Osteoblast (primary cell): ENCODE measurements at regions not wholly inside any gene's neighbourhood (a gene's known extent, or its start where the extent isn't known, plus 50 kb on each side); places are given as distances from the start of the nearest gene placed in this dataset.
"Not testable (repeated sequence)": the region's sequence is repeated elsewhere in the genome, so short reads cannot be mapped to it uniquely, and the experiment has no call there.

ENCODE experiments used
- DNase-seq: peaks from one replicate; pipeline ENCODE4 v3.0.0; 2011; ENCODE audit warnings: low spot score, mixed read lengths; ENCODE audit not compliant: insufficient read length; ENCODE audit errors: missing footprints
- H2AFZ ChIP-seq: 2 replicates; pipeline ENCODE4 v1.6.0; 2011; ENCODE audit warnings: mild to moderate bottlenecking, low read length
- H3K27ac ChIP-seq: 2 replicates; pipeline ENCODE4 v1.5.1; 2011; ENCODE audit warnings: mild to moderate bottlenecking, low read depth, low read length, moderate library complexity
- H3K27me3 ChIP-seq: 2 replicates; pipeline ENCODE4 v1.6.0; 2012; ENCODE audit warnings: mild to moderate bottlenecking, control low read depth, inconsistent platforms, low read length, moderate library complexity; ENCODE audit not compliant: insufficient read depth
- H3K36me3 ChIP-seq: 2 replicates; pipeline ENCODE4 v1.5.1; 2011; ENCODE audit warnings: mild to moderate bottlenecking, low read length, control low read depth, moderate library complexity; ENCODE audit not compliant: insufficient read depth
- H3K4me1 ChIP-seq: 2 replicates; pipeline ENCODE4 v1.5.1; 2011; ENCODE audit warnings: mild to moderate bottlenecking, low read length, control low read depth, moderate library complexity; ENCODE audit not compliant: insufficient read depth
- H3K4me2 ChIP-seq: 2 replicates; pipeline ENCODE4 v1.6.0; 2011; ENCODE audit warnings: mild to moderate bottlenecking, low read length; ENCODE audit not compliant: insufficient read depth
- H3K4me3 ChIP-seq: fragments of 200-600 bp; sonication (generic); 3 replicates; pipeline ENCODE4 v1.5.1; 2012; ENCODE audit warnings: mild to moderate bottlenecking, low read length, inconsistent platforms; ENCODE audit not compliant: insufficient read depth
- H3K79me2 ChIP-seq: 2 replicates; pipeline ENCODE4 v1.6.0; 2012; ENCODE audit warnings: mild to moderate bottlenecking, low read length, control low read depth, inconsistent platforms; ENCODE audit not compliant: insufficient read depth
- H3K9me3 ChIP-seq: 2 replicates; pipeline ENCODE4 v1.5.1; 2011; ENCODE audit warnings: low read depth, low read length, control low read depth
- H4K20me1 ChIP-seq: 2 replicates; pipeline ENCODE4 v1.6.0; 2012; ENCODE audit warnings: mild to moderate bottlenecking, low read length, control low read depth; ENCODE audit not compliant: insufficient read depth
- CTCF ChIP-seq: IDR thresholded peaks from 2 replicates; pipeline ENCODE4 v1.5.1; 2011; ENCODE audit warnings: mild to moderate bottlenecking, low read depth, low read length, moderate library complexity; ENCODE audit errors: extremely low read depth

GRCh38 chr16:13332713-13333255, 431.4 kb downstream of the SHISA9 start:
- H3K4me1 ChIP-seq, result no peaks in the 10 kb centered on the region
- H3K36me3 ChIP-seq, result no peaks in the 10 kb centered on the region
- no peaks in the 10 kb centered on the region for H4K20me1 ChIP-seq
- no peaks in the 10 kb centered on the region for H3K79me2 ChIP-seq
- no peak overlapping the region for H2AFZ ChIP-seq
- no peak for TF ChIP-seq CTCF
- H3K9me3 ChIP-seq, result no peaks in the 10 kb centered on the region
- DNase-seq, result no peak
- H3K4me3 ChIP-seq, result no peak overlapping the region
- H3K27ac ChIP-seq, result no peak overlapping the region
- no peak overlapping the region for H3K4me2 ChIP-seq
- H3K27me3 ChIP-seq, result no peaks in the 10 kb centered on the region

GRCh38 chr16:13333336-13333735, 431.9 kb downstream of the SHISA9 start:
- Histone ChIP-seq H3K4me1 (no peaks in the 10 kb centered on the region), H3K9me3 (no peaks in the 10 kb centered on the region)

GRCh38 chr16:13335879-13336278, 434.5 kb downstream of the SHISA9 start:
- Histone ChIP-seq H3K27ac (no peak overlapping the region), H3K36me3 (no peaks in the 10 kb centered on the region), H3K27me3 (no peaks in the 10 kb centered on the region), H3K9me3 (no peaks in the 10 kb centered on the region), H3K79me2 (no peaks in the 10 kb centered on the region), H4K20me1 (no peaks in the 10 kb centered on the region), H2AFZ (no peak overlapping the region), H3K4me1 (no peaks in the 10 kb centered on the region), H3K4me3 (no peak overlapping the region), H3K4me2 (no peak overlapping the region)
- no peak for TF ChIP-seq CTCF
- no peak for DNase-seq

More at GRCh38 chr16:13333336-13333735, 431.9 kb downstream of the SHISA9 start:
- no peak for DNase-seq
- TF ChIP-seq CTCF, result no peak
- Histone ChIP-seq H3K27ac (no peak overlapping the region), H4K20me1 (no peaks in the 10 kb centered on the region), H3K4me2 (no peak overlapping the region), H3K27me3 (no peaks in the 10 kb centered on the region), H3K36me3 (no peaks in the 10 kb centered on the region), H3K4me3 (no peak overlapping the region), H3K79me2 (no peaks in the 10 kb centered on the region), H2AFZ (no peak overlapping the region)

GRCh38 chr16:13336335-13336734, 434.9 kb downstream of the SHISA9 start:
- Histone ChIP-seq H3K9me3 (no peaks in the 10 kb centered on the region), H3K79me2 (no peaks in the 10 kb centered on the region), H3K36me3 (no peaks in the 10 kb centered on the region), H3K27me3 (no peaks in the 10 kb centered on the region), H3K4me3 (no peak overlapping the region), H3K4me1 (no peaks in the 10 kb centered on the region), H3K4me2 (no peak overlapping the region), H3K27ac (no peak overlapping the region), H4K20me1 (no peaks in the 10 kb centered on the region), H2AFZ (no peak overlapping the region)
- no peak for DNase-seq
- no peak for TF ChIP-seq CTCF

GRCh38 chr16:13336907-13337881, 435.8 kb downstream of the SHISA9 start:
- H2AFZ ChIP-seq, DNase-seq, H3K9me3 ChIP-seq, H3K4me2 ChIP-seq, H3K27ac ChIP-seq, H3K79me2 ChIP-seq, H3K4me1 ChIP-seq, H3K4me3 ChIP-seq, H3K27me3 ChIP-seq, H4K20me1 ChIP-seq, H3K36me3 ChIP-seq: not testable (repeated sequence)
